Loucy (cell line): ENCODE measurements at regions not wholly inside any gene's neighbourhood (a gene's known extent, or its start where the extent isn't known, plus 50 kb on each side); places are given as distances from the start of the nearest gene placed in this dataset.

ENCODE experiments used
- EZH2phosphoT487 ChIP-seq: fragments of 200-600 bp; IDR thresholded peaks from 2 replicates; pipeline ENCODE4 v1.6.1; 2018; ENCODE audit warnings: antibody characterized with exemption, mild to moderate bottlenecking, moderate library complexity, borderline replicate concordance
- TF ChIP-seq, protein P1 (sequence below): fragments of 200-600 bp; sonication (generic); conservative IDR thresholded peaks from 2 replicates; pipeline ENCODE4 v1.5.1; 2014; ENCODE audit warnings: mild to moderate bottlenecking, antibody characterized with exemption, low read length

DNA sequence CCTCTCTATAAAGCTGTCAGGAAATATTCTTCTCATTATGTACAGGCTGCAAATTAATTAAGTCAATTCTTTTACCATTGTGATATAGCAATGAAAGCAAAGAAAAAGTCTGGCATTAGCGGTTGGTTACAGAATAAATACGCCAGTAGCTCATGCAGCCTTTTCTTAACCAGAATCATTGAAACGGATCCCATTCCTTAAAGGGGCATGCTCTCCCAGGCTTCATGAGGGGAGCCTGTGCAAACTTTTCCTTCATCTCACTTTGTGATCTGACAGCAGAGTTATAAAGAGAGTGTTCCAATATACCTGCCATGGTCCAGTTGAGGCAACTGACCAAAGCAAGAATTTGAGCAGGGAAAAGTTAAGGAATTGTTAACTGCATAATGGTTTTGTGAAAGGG is 337.7 kb downstream of the EMP1 start:
- TF ChIP-seq, protein P1, sequence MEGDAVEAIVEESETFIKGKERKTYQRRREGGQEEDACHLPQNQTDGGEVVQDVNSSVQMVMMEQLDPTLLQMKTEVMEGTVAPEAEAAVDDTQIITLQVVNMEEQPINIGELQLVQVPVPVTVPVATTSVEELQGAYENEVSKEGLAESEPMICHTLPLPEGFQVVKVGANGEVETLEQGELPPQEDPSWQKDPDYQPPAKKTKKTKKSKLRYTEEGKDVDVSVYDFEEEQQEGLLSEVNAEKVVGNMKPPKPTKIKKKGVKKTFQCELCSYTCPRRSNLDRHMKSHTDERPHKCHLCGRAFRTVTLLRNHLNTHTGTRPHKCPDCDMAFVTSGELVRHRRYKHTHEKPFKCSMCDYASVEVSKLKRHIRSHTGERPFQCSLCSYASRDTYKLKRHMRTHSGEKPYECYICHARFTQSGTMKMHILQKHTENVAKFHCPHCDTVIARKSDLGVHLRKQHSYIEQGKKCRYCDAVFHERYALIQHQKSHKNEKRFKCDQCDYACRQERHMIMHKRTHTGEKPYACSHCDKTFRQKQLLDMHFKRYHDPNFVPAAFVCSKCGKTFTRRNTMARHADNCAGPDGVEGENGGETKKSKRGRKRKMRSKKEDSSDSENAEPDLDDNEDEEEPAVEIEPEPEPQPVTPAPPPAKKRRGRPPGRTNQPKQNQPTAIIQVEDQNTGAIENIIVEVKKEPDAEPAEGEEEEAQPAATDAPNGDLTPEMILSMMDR, result no peak
- no peak for TF ChIP-seq EZH2phosphoT487
